ACC112 (cell line): ENCODE measurements at regions not wholly inside any gene's neighbourhood (a gene's known extent, or its start where the extent isn't known, plus 50 kb on each side); places are given as distances from the start of the nearest gene placed in this dataset.

Experiments
- H2AFZ ChIP-seq: fragments of 200-600 bp; sonication (generic); one replicate; pipeline ENCODE4 v1.6.0; 2017; ENCODE audit warnings: antibody characterized with exemption, low read length; ENCODE audit not compliant: unreplicated experiment
- H3K27ac ChIP-seq: fragments of 200-600 bp; sonication (generic); 2 replicates; pipeline ENCODE4 v1.5.1; 2014; ENCODE audit warnings: low read depth, mild to moderate bottlenecking, antibody characterized with exemption, low read length, moderate library complexity
- H3K27me3 ChIP-seq: fragments of 200-600 bp; sonication (generic); 2 replicates; pipeline ENCODE4 v1.6.1; 2014; ENCODE audit warnings: mild to moderate bottlenecking, antibody characterized with exemption, low read length, moderate library complexity, mixed read lengths; ENCODE audit not compliant: insufficient read depth
- H3K36me3 ChIP-seq: fragments of 200-600 bp; sonication (generic); 2 replicates; pipeline ENCODE4 v1.6.1; 2016; ENCODE audit warnings: mild to moderate bottlenecking, antibody characterized with exemption, low read length, moderate library complexity, mixed read lengths; ENCODE audit not compliant: insufficient read depth
- H3K4me1 ChIP-seq: fragments of 200-600 bp; sonication (generic); one replicate; pipeline ENCODE4 v1.6.1; 2016; ENCODE audit warnings: low read length, mixed read lengths; ENCODE audit not compliant: insufficient read depth, unreplicated experiment, control insufficient read depth
- H3K4me3 ChIP-seq: fragments of 200-600 bp; sonication (generic); 2 replicates; pipeline ENCODE4 v1.5.1; 2014; ENCODE audit warnings: mild to moderate bottlenecking, low read depth, low read length
- H3K79me2 ChIP-seq: fragments of 200-600 bp; sonication (generic); one replicate; pipeline ENCODE4 v1.6.0; 2016; ENCODE audit warnings: low read length; ENCODE audit not compliant: control insufficient read depth, unreplicated experiment, insufficient read depth

DNA sequence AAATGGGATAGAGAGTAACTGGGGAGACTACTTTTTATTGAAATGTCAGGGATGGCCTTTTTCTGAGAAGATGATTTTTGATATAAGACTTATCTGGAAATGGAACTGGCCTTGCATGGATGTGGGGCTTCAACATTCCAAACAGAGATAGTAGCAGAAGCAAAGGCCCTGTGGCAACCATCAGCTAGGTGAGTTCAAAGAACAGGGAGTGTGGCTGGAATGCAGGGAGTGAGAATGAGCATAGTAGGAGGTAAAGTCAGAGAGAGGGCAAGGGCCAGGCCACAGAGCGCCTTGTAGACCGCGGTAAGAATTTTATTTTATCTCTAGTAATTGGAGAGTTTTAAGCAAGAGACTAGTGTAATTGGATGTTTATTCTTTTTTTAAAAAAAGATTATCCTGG lies 227.0 kb upstream of the B3GALT2 start:
- Histone ChIP-seq H3K4me1 (peaks cover 16% of the 10 kb centered on the region), H3K4me3 (no peak overlapping the region), H3K27ac (no peak overlapping the region), H3K36me3 (no peaks in the 10 kb centered on the region), H3K79me2 (no peaks in the 10 kb centered on the region), H3K27me3 (no peaks in the 10 kb centered on the region), H2AFZ (no peak overlapping the region)

DNA sequence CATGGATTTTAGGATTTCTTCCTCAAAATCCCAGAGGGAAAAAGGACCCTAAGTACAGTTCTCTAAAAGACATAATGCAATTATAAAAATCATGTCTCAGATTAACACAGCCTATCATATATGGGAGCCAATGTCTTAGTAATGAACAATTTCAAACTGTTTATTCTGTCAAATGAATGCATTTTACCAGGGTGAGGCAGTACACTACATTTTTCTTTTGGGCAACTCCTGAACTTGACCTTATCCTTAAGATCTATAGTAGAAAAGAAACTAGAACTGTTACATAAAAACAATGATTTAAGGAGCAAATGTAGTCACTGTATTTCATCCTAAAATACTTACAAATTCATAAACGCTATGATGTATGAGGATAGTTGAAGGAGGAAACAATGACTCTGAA lies 226.3 kb upstream of the B3GALT2 start:
- no peak overlapping the region for H3K27ac ChIP-seq
- no peaks in the 10 kb centered on the region for H3K27me3 ChIP-seq
- H3K4me3 ChIP-seq, result no peak overlapping the region
- H3K79me2 ChIP-seq, result no peaks in the 10 kb centered on the region
- peaks cover 12% of the 10 kb centered on the region for H3K4me1 ChIP-seq
- H2AFZ ChIP-seq, result peak overlapping the region; percentile 5
- H3K36me3 ChIP-seq, result no peaks in the 10 kb centered on the region

- no peaks in the 10 kb centered on the region for H3K36me3 ChIP-seq
- no peak overlapping the region for H3K27ac ChIP-seq
- H3K27me3 ChIP-seq, result no peaks in the 10 kb centered on the region
- H2AFZ ChIP-seq, result peak overlapping the region; percentile 44
- H3K4me3 ChIP-seq, result no peak overlapping the region
- H3K4me1 ChIP-seq, result peaks cover 9% of the 10 kb centered on the region
- no peaks in the 10 kb centered on the region for H3K79me2 ChIP-seq
Observed at GRCh38 chr1:193411714-193412113, 225.3 kb upstream of the B3GALT2 start.

DNA sequence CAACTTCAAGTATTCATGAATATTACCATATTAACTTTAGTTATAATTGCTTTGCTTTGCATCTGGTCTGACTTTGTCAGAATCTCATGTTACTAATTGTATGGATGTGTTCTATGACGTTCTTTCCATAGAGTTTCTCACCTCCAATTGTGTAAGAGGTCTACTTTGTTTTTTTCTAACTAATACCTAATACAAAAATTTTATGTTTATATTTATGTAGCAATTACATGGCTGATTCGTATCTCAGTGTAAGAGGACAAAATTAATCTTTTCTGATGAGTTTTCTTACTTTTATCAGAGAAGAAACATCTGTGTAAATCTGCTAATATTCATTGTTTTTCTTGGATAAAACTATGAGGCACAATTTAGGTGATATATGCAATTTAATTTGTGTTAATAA lies 224.8 kb upstream of the B3GALT2 start:
- Histone ChIP-seq H3K4me1 (peaks cover 9% of the 10 kb centered on the region), H3K4me3 (no peak overlapping the region), H2AFZ (peak overlapping the region; percentile 44), H3K27ac (no peak overlapping the region), H3K27me3 (no peaks in the 10 kb centered on the region), H3K79me2 (no peaks in the 10 kb centered on the region), H3K36me3 (no peaks in the 10 kb centered on the region)

DNA sequence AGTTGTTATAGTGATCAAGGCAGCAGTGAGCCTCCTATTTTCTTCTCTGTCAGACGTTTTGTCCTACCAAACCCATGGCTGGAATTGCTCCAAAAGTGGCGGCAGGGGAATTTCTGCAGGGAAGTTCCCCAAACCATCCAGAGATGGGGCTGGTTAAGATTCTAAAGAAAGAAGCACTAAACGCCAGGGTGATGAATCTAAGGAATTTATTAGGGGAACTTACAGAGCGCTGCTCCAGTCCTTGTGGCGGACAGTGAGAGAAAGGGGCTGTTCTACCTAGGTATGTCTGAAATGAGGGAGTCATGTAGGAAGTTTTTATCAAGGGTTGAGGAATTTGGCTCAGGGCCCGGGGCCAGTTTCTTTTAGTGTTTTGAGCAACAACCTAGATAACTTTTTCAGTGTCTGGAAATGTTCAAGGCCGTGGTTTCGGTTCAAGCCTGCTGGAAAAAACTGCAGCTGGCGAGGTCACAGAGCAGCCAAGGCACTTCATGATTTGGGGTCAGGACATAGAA lies 222.4 kb upstream of the B3GALT2 start:
- Histone ChIP-seq H3K79me2 (no peaks in the 10 kb centered on the region), H3K27ac (peak overlapping the region; percentile 41; the same call in 1 of the 2 replicates), H3K4me1 (peaks cover 9% of the 10 kb centered on the region), H2AFZ (peak overlapping the region; percentile 57), H3K4me3 (peak overlapping the region; percentile 57), H3K36me3 (no peaks in the 10 kb centered on the region), H3K27me3 (no peaks in the 10 kb centered on the region)

DNA sequence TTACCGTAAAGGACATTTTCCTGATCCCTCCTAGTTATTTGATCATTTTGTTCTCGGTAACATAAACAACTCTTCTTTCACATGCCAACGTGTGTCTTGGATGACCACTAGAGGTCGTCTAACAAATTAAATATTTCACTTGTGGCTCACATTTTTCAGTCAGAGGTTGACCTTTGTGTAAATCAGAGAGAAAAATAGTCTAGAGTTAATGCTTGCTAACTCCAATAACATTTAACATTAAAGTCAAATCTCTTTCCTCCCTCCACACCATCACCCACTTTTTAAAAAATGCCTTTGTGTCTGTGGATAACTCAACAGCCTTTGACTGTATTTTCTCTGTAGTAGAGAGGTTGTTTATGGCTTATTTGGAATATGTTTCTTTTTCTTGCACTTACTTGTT lies 220.5 kb upstream of the B3GALT2 start:
- Histone ChIP-seq H3K27me3 (no peaks in the 10 kb centered on the region), H3K27ac (no peak overlapping the region), H3K79me2 (no peaks in the 10 kb centered on the region), H3K4me3 (no peak overlapping the region), H2AFZ (peak overlapping the region; percentile 57), H3K4me1 (peaks cover 5% of the 10 kb centered on the region), H3K36me3 (no peaks in the 10 kb centered on the region)

GRCh38 chr1:193404236-193404635 lies 217.8 kb upstream of the B3GALT2 start:
- H3K36me3 ChIP-seq, result no peaks in the 10 kb centered on the region
- H3K4me3 ChIP-seq, result no peak overlapping the region
- peaks cover under 1% of the 10 kb centered on the region for H3K4me1 ChIP-seq
- H3K27ac ChIP-seq, result no peak overlapping the region
- H2AFZ ChIP-seq, result no peak overlapping the region
- no peaks in the 10 kb centered on the region for H3K27me3 ChIP-seq
- no peaks in the 10 kb centered on the region for H3K79me2 ChIP-seq

GRCh38 chr1:193402977-193403376 lies 216.6 kb upstream of the B3GALT2 start:
- no peak overlapping the region for H3K27ac ChIP-seq
- no peaks in the 10 kb centered on the region for H3K36me3 ChIP-seq
- no peak overlapping the region for H2AFZ ChIP-seq
- no peak overlapping the region for H3K4me3 ChIP-seq
- no peaks in the 10 kb centered on the region for H3K79me2 ChIP-seq
- no peaks in the 10 kb centered on the region for H3K4me1 ChIP-seq
- H3K27me3 ChIP-seq, result no peaks in the 10 kb centered on the region

- no peaks in the 10 kb centered on the region for H3K27me3 ChIP-seq
- H3K4me3 ChIP-seq, result no peak overlapping the region
- H3K27ac ChIP-seq, result no peak overlapping the region
- H3K4me1 ChIP-seq, result no peaks in the 10 kb centered on the region
- no peak overlapping the region for H2AFZ ChIP-seq
- no peaks in the 10 kb centered on the region for H3K36me3 ChIP-seq
- no peaks in the 10 kb centered on the region for H3K79me2 ChIP-seq
Observed at GRCh38 chr1:193402037-193402436, 215.6 kb upstream of the B3GALT2 start.

DNA sequence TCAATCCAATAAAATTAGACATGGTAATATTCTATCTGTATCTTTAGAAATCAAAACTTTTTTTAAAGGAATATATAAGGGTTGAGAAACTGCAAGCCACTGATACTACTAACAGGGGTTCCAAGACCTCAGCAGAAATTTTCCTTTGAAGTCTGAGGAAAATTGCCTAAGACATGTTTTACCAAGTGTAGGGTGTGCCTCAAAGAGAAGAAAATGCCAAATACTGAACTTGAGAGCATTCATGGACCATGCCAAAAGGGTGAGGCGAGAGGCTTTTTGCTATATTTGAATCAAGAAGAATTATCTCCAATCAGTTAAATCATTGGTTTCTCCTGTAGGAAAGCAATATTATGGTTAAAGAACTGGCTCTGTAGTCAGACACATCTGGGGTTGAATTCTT lies 207.9 kb upstream of the B3GALT2 start:
- no peak overlapping the region for H3K4me3 ChIP-seq
- H3K27ac ChIP-seq, result no peak overlapping the region
- H3K79me2 ChIP-seq, result no peaks in the 10 kb centered on the region
- H3K27me3 ChIP-seq, result no peaks in the 10 kb centered on the region
- no peak overlapping the region for H2AFZ ChIP-seq
- H3K4me1 ChIP-seq, result no peaks in the 10 kb centered on the region
- no peaks in the 10 kb centered on the region for H3K36me3 ChIP-seq

- H3K27me3 ChIP-seq, result no peaks in the 10 kb centered on the region
- no peaks in the 10 kb centered on the region for H3K4me1 ChIP-seq
Observed at GRCh38 chr1:193392686-193393085, 206.3 kb upstream of the B3GALT2 start.

More at GRCh38 chr1:193392686-193393085, 206.3 kb upstream of the B3GALT2 start:
- H3K36me3 ChIP-seq, result no peaks in the 10 kb centered on the region
- H3K27ac ChIP-seq, result no peak overlapping the region
- no peak overlapping the region for H2AFZ ChIP-seq
- no peak overlapping the region for H3K4me3 ChIP-seq
- H3K79me2 ChIP-seq, result no peaks in the 10 kb centered on the region
